PFSK-1 (cell line): ENCODE measurements at regions not wholly inside any gene's neighbourhood (a gene's known extent, or its start where the extent isn't known, plus 50 kb on each side); places are given as distances from the start of the nearest gene placed in this dataset.

ENCODE experiments used
- FOXP2 ChIP-seq: optimal IDR thresholded peaks from 2 replicates; pipeline ENCODE3; 2011; ENCODE audit warnings: borderline replicate concordance, control low read depth, inconsistent platforms; ENCODE audit not compliant: insufficient read depth; ENCODE audit errors: extremely low read length, extremely low read depth
- POLR2AphosphoS5 ChIP-seq: IDR thresholded peaks from 2 replicates; pipeline ENCODE4 v1.6.1; 2012; ENCODE audit warnings: low read depth, mild to moderate bottlenecking, control low read depth, low read length, moderate library complexity
- REST ChIP-seq, 2 experiments: IDR thresholded peaks; 2 replicates each; pipeline versions ENCODE4 v1.6.1 to v1.8.0; 2011 to 2012; ENCODE audit warnings: low read depth in 2 of 2, low read length in 2 of 2, control low read depth in 1 of 2, inconsistent platforms in 1 of 2, mild to moderate bottlenecking in 1 of 2, moderate library complexity in 1 of 2; ENCODE audit not compliant: insufficient read depth in 1 of 2
- SIN3A ChIP-seq: IDR thresholded peaks from 2 replicates; pipeline ENCODE4 v1.6.1; 2012; ENCODE audit warnings: mild to moderate bottlenecking, low read length, moderate library complexity, borderline replicate concordance; ENCODE audit not compliant: insufficient read depth
- TAF1 ChIP-seq: IDR thresholded peaks from 2 replicates; pipeline ENCODE4 v1.6.1; 2012; ENCODE audit warnings: low read length, control low read depth, borderline replicate concordance; ENCODE audit not compliant: insufficient read depth

- TF ChIP-seq REST (IDR thresholded peaks at IDR 0.05; ENCODE audit: insufficient read depth in 1 of 2, low read depth in 2 of 2, low read length in 2 of 2): no peak
- no peak for TF ChIP-seq SIN3A
- TF ChIP-seq POLR2AphosphoS5: no peak
- TF ChIP-seq TAF1: no peak
These were observed 219.8 kb downstream of the C9orf50 start for GRCh38 chr9:129400971-129401622.

GRCh38 chr9:129400001-129400970 is 220.6 kb downstream of the C9orf50 start:
- TF ChIP-seq SIN3A (no peak), TAF1 (no peak), REST (IDR thresholded peaks at IDR 0.05; ENCODE audit: insufficient read depth in 1 of 2, low read depth in 2 of 2, low read length in 2 of 2) (no peak), FOXP2 (no peak), POLR2AphosphoS5 (no peak)

GRCh38 chr9:129399634-129399990 is 221.3 kb downstream of the C9orf50 start:
- TF ChIP-seq REST (IDR thresholded peaks at IDR 0.05; ENCODE audit: insufficient read depth in 1 of 2, low read depth in 2 of 2, low read length in 2 of 2) (no peak), FOXP2 (no peak), SIN3A (no peak), TAF1 (no peak), POLR2AphosphoS5 (no peak)

- TF ChIP-seq POLR2AphosphoS5 (no peak), TAF1 (no peak), FOXP2 (no peak), SIN3A (no peak), REST (IDR thresholded peaks at IDR 0.05; ENCODE audit: insufficient read depth in 1 of 2, low read depth in 2 of 2, low read length in 2 of 2) (no peak)
These were observed 221.0 kb upstream of the IER5L start for GRCh38 chr9:129398961-129399633.
